GM21367 (cell line): ENCODE measurements at regions not wholly inside any gene's neighbourhood (a gene's known extent, or its start where the extent isn't known, plus 50 kb on each side); places are given as distances from the start of the nearest gene placed in this dataset.
"Not testable (repeated sequence)": the region's sequence is repeated elsewhere in the genome, so short reads cannot be mapped to it uniquely, and the experiment has no call there.

Experiments
- ATAC-seq: cut with Tn5 transposase; IDR thresholded peaks from one replicate; pipeline ENCODE4 v1.9.1; 2021; ENCODE audit not compliant: unreplicated experiment

- no peak for ATAC-seq
Observed at GRCh38 chr15:95044745-95045417, 813.5 kb downstream of the MCTP2 start.

GRCh38 chr15:95051861-95052260 lies 820.5 kb downstream of the MCTP2 start:
- no peak for ATAC-seq

- ATAC-seq, result no peak
Observed at GRCh38 chr15:95059346-95059905, 828.1 kb downstream of the MCTP2 start.

GRCh38 chr15:95068701-95069521 lies 837.5 kb downstream of the MCTP2 start:
- ATAC-seq, result no peak

GRCh38 chr15:95075792-95076677 lies 844.7 kb downstream of the MCTP2 start:
- no peak for ATAC-seq

- no peak for ATAC-seq
Observed at GRCh38 chr15:95076678-95076990, 845.3 kb downstream of the MCTP2 start.

- no peak for ATAC-seq
Observed at GRCh38 chr15:95078003-95078402, 846.6 kb downstream of the MCTP2 start.

- not testable (repeated sequence) for ATAC-seq
Observed at GRCh38 chr15:95080228-95080627, 848.9 kb downstream of the MCTP2 start.

- no peak for ATAC-seq
Observed at GRCh38 chr15:95085056-95085455, 853.7 kb downstream of the MCTP2 start.

- no peak for ATAC-seq
Observed at GRCh38 chr15:95086531-95087252, 855.3 kb downstream of the MCTP2 start.

GRCh38 chr15:95087253-95087609 lies 855.9 kb downstream of the MCTP2 start:
- ATAC-seq, result no peak

GRCh38 chr15:95091444-95091843 lies 860.1 kb downstream of the MCTP2 start:
- ATAC-seq, result no peak

GRCh38 chr15:95095250-95095649 lies 863.9 kb downstream of the MCTP2 start:
- no peak for ATAC-seq

GRCh38 chr15:95096651-95097050 lies 865.3 kb downstream of the MCTP2 start:
- ATAC-seq, result no peak

- ATAC-seq, result no peak
Observed at GRCh38 chr15:95097361-95097760, 866.0 kb downstream of the MCTP2 start.

- ATAC-seq, result no peak
Observed at GRCh38 chr15:95105229-95105628, 873.9 kb downstream of the MCTP2 start.

GRCh38 chr15:95106801-95107200 lies 875.4 kb downstream of the MCTP2 start:
- no peak for ATAC-seq

- ATAC-seq, result no peak
Observed at GRCh38 chr15:95108673-95109072, 877.3 kb downstream of the MCTP2 start.

GRCh38 chr15:95111969-95112368 lies 880.6 kb downstream of the MCTP2 start:
- no peak for ATAC-seq

- ATAC-seq, result no peak
Observed at GRCh38 chr15:95113041-95113440, 881.7 kb downstream of the MCTP2 start.
